RPMI8226 (cell line): ENCODE measurements at regions not wholly inside any gene's neighbourhood (a gene's known extent, or its start where the extent isn't known, plus 50 kb on each side); places are given as distances from the start of the nearest gene placed in this dataset.

ENCODE experiments used
- DNase-seq: peaks from one replicate; pipeline ENCODE4 v3.0.0-alpha.2; 2015

- DNase-seq = no peak
Measured at GRCh38 chr6:12426121-12426520, 136.0 kb downstream of the EDN1 start.

- no peak for DNase-seq
Measured at GRCh38 chr6:12431023-12431422, 140.9 kb downstream of the EDN1 start.

GRCh38 chr6:12436224-12436623, 146.1 kb downstream of the EDN1 start:
- DNase-seq = no peak

- no peak for DNase-seq
Measured at GRCh38 chr6:12436683-12437082, 146.5 kb downstream of the EDN1 start.

GRCh38 chr6:12439296-12439695, 149.1 kb downstream of the EDN1 start:
- DNase-seq = no peak

- DNase-seq = peak; percentile 34
Measured at GRCh38 chr6:12440981-12441380, 150.8 kb downstream of the EDN1 start.

- no peak for DNase-seq
Measured at GRCh38 chr6:12442455-12442854, 152.3 kb downstream of the EDN1 start.

GRCh38 chr6:12446394-12446793, 156.2 kb downstream of the EDN1 start:
- no peak for DNase-seq

GRCh38 chr6:12449447-12449846, 159.3 kb downstream of the EDN1 start:
- DNase-seq = no peak

GRCh38 chr6:12450467-12450866, 160.3 kb downstream of the EDN1 start:
- no peak for DNase-seq

GRCh38 chr6:12456343-12456742, 166.2 kb downstream of the EDN1 start:
- no peak for DNase-seq

- DNase-seq = no peak
Measured at GRCh38 chr6:12457094-12457493, 166.9 kb downstream of the EDN1 start.

GRCh38 chr6:12458558-12458957, 168.4 kb downstream of the EDN1 start:
- DNase-seq = no peak

GRCh38 chr6:12459945-12460661, 169.9 kb downstream of the EDN1 start:
- DNase-seq = no peak

- DNase-seq = no peak
Measured at GRCh38 chr6:12467706-12468670, 177.8 kb downstream of the EDN1 start.

- no peak for DNase-seq
Measured at GRCh38 chr6:12472601-12473038, 182.5 kb downstream of the EDN1 start.

GRCh38 chr6:12473494-12473893, 183.3 kb downstream of the EDN1 start:
- DNase-seq = no peak

- no peak for DNase-seq
Measured at GRCh38 chr6:12474167-12475140, 184.3 kb downstream of the EDN1 start.

GRCh38 chr6:12476484-12476883, 186.3 kb downstream of the EDN1 start:
- DNase-seq = no peak

- DNase-seq = no peak
Measured at GRCh38 chr6:12477616-12478015, 187.5 kb downstream of the EDN1 start.

- DNase-seq = no peak
Measured at GRCh38 chr6:12478921-12479320, 188.8 kb downstream of the EDN1 start.

- no peak for DNase-seq
Measured at GRCh38 chr6:12479451-12479850, 189.3 kb downstream of the EDN1 start.

- DNase-seq = no peak
Measured at GRCh38 chr6:12479881-12480280, 189.7 kb downstream of the EDN1 start.
